GM23338 (cell line): ENCODE measurements at regions not wholly inside any gene's neighbourhood (a gene's known extent, or its start where the extent isn't known, plus 50 kb on each side); places are given as distances from the start of the nearest gene placed in this dataset.
"Not testable (repeated sequence)": the region's sequence is repeated elsewhere in the genome, so short reads cannot be mapped to it uniquely, and the experiment has no call there.

Source experiments
- EZH2 ChIP-seq: fragments of 200-600 bp; sonication (generic); IDR thresholded peaks from one replicate; pipeline ENCODE4 v1.8.0; 2017; ENCODE audit warnings: antibody characterized with exemption, mild to moderate bottlenecking, low read depth; ENCODE audit not compliant: unreplicated experiment
- EZH2phosphoT487 ChIP-seq: fragments of 200-600 bp; sonication (generic); IDR thresholded peaks from one replicate; pipeline ENCODE4 v1.8.1; 2018; ENCODE audit warnings: antibody characterized with exemption; ENCODE audit not compliant: unreplicated experiment
- JUNB ChIP-seq: IDR thresholded peaks from one replicate; pipeline ENCODE4 v1.6.1; 2016; ENCODE audit warnings: antibody characterized with exemption; ENCODE audit not compliant: unreplicated experiment
- POLR2AphosphoS5 ChIP-seq: IDR thresholded peaks from 2 replicates; pipeline ENCODE4 v1.6.1; 2016; ENCODE audit warnings: antibody characterized with exemption, low read depth
- REST ChIP-seq: IDR thresholded peaks from one replicate; pipeline ENCODE4 v1.6.1; 2018; ENCODE audit warnings: antibody characterized with exemption; ENCODE audit not compliant: unreplicated experiment
- TF ChIP-seq, protein P1 (sequence below), 2 experiments: fragments of 200-600 bp in 1 of 2; sonication (generic) in 1 of 2; conservative IDR thresholded peaks; 2 replicates each; pipeline versions ENCODE4 v1.5.1 to v1.6.1; 2016 to 2017; ENCODE audit warnings: antibody characterized with exemption in 2 of 2, low read depth in 2 of 2, mild to moderate bottlenecking in 2 of 2, moderate library complexity in 1 of 2

GRCh38 chr17:15835481-15835880, 103.4 kb downstream of the TBC1D26 start:
- TF ChIP-seq, protein P1, sequence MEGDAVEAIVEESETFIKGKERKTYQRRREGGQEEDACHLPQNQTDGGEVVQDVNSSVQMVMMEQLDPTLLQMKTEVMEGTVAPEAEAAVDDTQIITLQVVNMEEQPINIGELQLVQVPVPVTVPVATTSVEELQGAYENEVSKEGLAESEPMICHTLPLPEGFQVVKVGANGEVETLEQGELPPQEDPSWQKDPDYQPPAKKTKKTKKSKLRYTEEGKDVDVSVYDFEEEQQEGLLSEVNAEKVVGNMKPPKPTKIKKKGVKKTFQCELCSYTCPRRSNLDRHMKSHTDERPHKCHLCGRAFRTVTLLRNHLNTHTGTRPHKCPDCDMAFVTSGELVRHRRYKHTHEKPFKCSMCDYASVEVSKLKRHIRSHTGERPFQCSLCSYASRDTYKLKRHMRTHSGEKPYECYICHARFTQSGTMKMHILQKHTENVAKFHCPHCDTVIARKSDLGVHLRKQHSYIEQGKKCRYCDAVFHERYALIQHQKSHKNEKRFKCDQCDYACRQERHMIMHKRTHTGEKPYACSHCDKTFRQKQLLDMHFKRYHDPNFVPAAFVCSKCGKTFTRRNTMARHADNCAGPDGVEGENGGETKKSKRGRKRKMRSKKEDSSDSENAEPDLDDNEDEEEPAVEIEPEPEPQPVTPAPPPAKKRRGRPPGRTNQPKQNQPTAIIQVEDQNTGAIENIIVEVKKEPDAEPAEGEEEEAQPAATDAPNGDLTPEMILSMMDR (conservative IDR thresholded peaks at IDR 0.05; ENCODE audit: low read depth in 2 of 2): not testable (repeated sequence)
- not testable (repeated sequence) for TF ChIP-seq REST, EZH2phosphoT487, EZH2, POLR2AphosphoS5, JUNB
